ENCODE measurements at regions not wholly inside any gene's neighbourhood (a gene's known extent, or its start where the extent isn't known, plus 50 kb on each side); places are given as distances from the start of the nearest gene placed in this dataset.

GRCh38 chr12:84631020-84631419, 281.6 kb downstream of the SLC6A15 start:
- peaks cover 0 to 3% (median 0%) of the 10 kb centered on the region in 3 donors for H3K27me3 ChIP-seq (ENCODE audit: control insufficient read depth in 3 of 3, insufficient read depth in 3 of 3, low read length in 3 of 3)
- no peaks in the 10 kb centered on the region for H3K36me3 ChIP-seq (ENCODE audit: control insufficient read depth in 3 of 3, insufficient read depth in 3 of 3, low read length in 3 of 3)
- H3K4me1 ChIP-seq (ENCODE audit: control insufficient read depth in 3 of 3, insufficient read depth in 3 of 3, low read length in 3 of 3), result no peaks in the 10 kb centered on the region
- H3K9me3 ChIP-seq (ENCODE audit: control insufficient read depth in 3 of 3, low read length in 3 of 3), result no peaks in the 10 kb centered on the region
- H3K4me3 ChIP-seq (ENCODE audit: low read length in 3 of 3), result no peak overlapping the region
- H3K9ac ChIP-seq (ENCODE audit: low read depth in 1 of 3, low read length in 3 of 3), result no peak overlapping the region
- H3K27ac ChIP-seq (ENCODE audit: low read depth, low read length), result no peak overlapping the region

- H3K4me3 ChIP-seq (ENCODE audit: low read length in 3 of 3), result no peak overlapping the region
- H3K36me3 ChIP-seq (ENCODE audit: control insufficient read depth in 3 of 3, insufficient read depth in 3 of 3, low read length in 3 of 3), result no peaks in the 10 kb centered on the region
- no peak overlapping the region for H3K9ac ChIP-seq (ENCODE audit: low read depth in 1 of 3, low read length in 3 of 3)
- no peaks in the 10 kb centered on the region for H3K9me3 ChIP-seq (ENCODE audit: control insufficient read depth in 3 of 3, low read length in 3 of 3)
- H3K27me3 ChIP-seq (ENCODE audit: control insufficient read depth in 3 of 3, insufficient read depth in 3 of 3, low read length in 3 of 3), result peaks cover 0 to 3% (median 0%) of the 10 kb centered on the region in 3 donors
- H3K4me1 ChIP-seq (ENCODE audit: control insufficient read depth in 3 of 3, insufficient read depth in 3 of 3, low read length in 3 of 3), result no peaks in the 10 kb centered on the region
- H3K27ac ChIP-seq (ENCODE audit: low read depth, low read length), result no peak overlapping the region
These were observed 285.0 kb downstream of the SLC6A15 start for GRCh38 chr12:84627593-84627992.

GRCh38 chr12:84624601-84625000, 288.0 kb downstream of the SLC6A15 start:
- Histone ChIP-seq H3K27me3 (ENCODE audit: control insufficient read depth in 3 of 3, insufficient read depth in 3 of 3, low read length in 3 of 3) (peaks cover 0 to 3% (median 0%) of the 10 kb centered on the region in 3 donors), H3K9me3 (ENCODE audit: control insufficient read depth in 3 of 3, low read length in 3 of 3) (no peaks in the 10 kb centered on the region), H3K4me3 (ENCODE audit: low read length in 3 of 3) (no peak overlapping the region), H3K9ac (ENCODE audit: low read depth in 1 of 3, low read length in 3 of 3) (no peak overlapping the region), H3K36me3 (ENCODE audit: control insufficient read depth in 3 of 3, insufficient read depth in 3 of 3, low read length in 3 of 3) (no peaks in the 10 kb centered on the region), H3K27ac (ENCODE audit: low read depth, low read length) (no peak overlapping the region), H3K4me1 (ENCODE audit: control insufficient read depth in 3 of 3, insufficient read depth in 3 of 3, low read length in 3 of 3) (no peaks in the 10 kb centered on the region)

- no peak overlapping the region for H3K9ac ChIP-seq (ENCODE audit: low read depth in 1 of 3, low read length in 3 of 3)
- no peaks in the 10 kb centered on the region for H3K36me3 ChIP-seq (ENCODE audit: control insufficient read depth in 3 of 3, insufficient read depth in 3 of 3, low read length in 3 of 3)
- H3K27ac ChIP-seq (ENCODE audit: low read depth, low read length), result no peak overlapping the region
- no peaks in the 10 kb centered on the region for H3K4me1 ChIP-seq (ENCODE audit: control insufficient read depth in 3 of 3, insufficient read depth in 3 of 3, low read length in 3 of 3)
- H3K27me3 ChIP-seq (ENCODE audit: control insufficient read depth in 3 of 3, insufficient read depth in 3 of 3, low read length in 3 of 3), result no peaks in the 10 kb centered on the region
- H3K4me3 ChIP-seq (ENCODE audit: low read length in 3 of 3), result no peak overlapping the region
- no peaks in the 10 kb centered on the region for H3K9me3 ChIP-seq (ENCODE audit: control insufficient read depth in 3 of 3, low read length in 3 of 3)
These were observed 293.5 kb downstream of the SLC6A15 start for GRCh38 chr12:84619053-84619571.

GRCh38 chr12:84607170-84607819, 305.3 kb downstream of the SLC6A15 start:
- Histone ChIP-seq H3K27ac (ENCODE audit: low read depth, low read length) (no peak overlapping the region), H3K36me3 (ENCODE audit: control insufficient read depth in 3 of 3, insufficient read depth in 3 of 3, low read length in 3 of 3) (no peaks in the 10 kb centered on the region), H3K9ac (ENCODE audit: low read depth in 1 of 3, low read length in 3 of 3) (no peak overlapping the region), H3K9me3 (ENCODE audit: control insufficient read depth in 3 of 3, low read length in 3 of 3) (no peaks in the 10 kb centered on the region), H3K27me3 (ENCODE audit: control insufficient read depth in 3 of 3, insufficient read depth in 3 of 3, low read length in 3 of 3) (no peaks in the 10 kb centered on the region), H3K4me3 (ENCODE audit: low read length in 3 of 3) (no peak overlapping the region), H3K4me1 (ENCODE audit: control insufficient read depth in 3 of 3, insufficient read depth in 3 of 3, low read length in 3 of 3) (no peaks in the 10 kb centered on the region)

- Histone ChIP-seq H3K9ac (ENCODE audit: low read depth in 1 of 3, low read length in 3 of 3) (no peak overlapping the region), H3K4me1 (ENCODE audit: control insufficient read depth in 3 of 3, insufficient read depth in 3 of 3, low read length in 3 of 3) (no peaks in the 10 kb centered on the region), H3K9me3 (ENCODE audit: control insufficient read depth in 3 of 3, low read length in 3 of 3) (no peaks in the 10 kb centered on the region), H3K4me3 (ENCODE audit: low read length in 3 of 3) (no peak overlapping the region), H3K36me3 (ENCODE audit: control insufficient read depth in 3 of 3, insufficient read depth in 3 of 3, low read length in 3 of 3) (no peaks in the 10 kb centered on the region), H3K27me3 (ENCODE audit: control insufficient read depth in 3 of 3, insufficient read depth in 3 of 3, low read length in 3 of 3) (no peaks in the 10 kb centered on the region), H3K27ac (ENCODE audit: low read depth, low read length) (no peak overlapping the region)
These were observed 306.6 kb downstream of the SLC6A15 start for GRCh38 chr12:84605983-84606382.

- H3K9ac ChIP-seq (ENCODE audit: low read depth in 1 of 3, low read length in 3 of 3), result no peak overlapping the region
- H3K4me3 ChIP-seq (ENCODE audit: low read length in 3 of 3), result no peak overlapping the region
- H3K36me3 ChIP-seq (ENCODE audit: control insufficient read depth in 3 of 3, insufficient read depth in 3 of 3, low read length in 3 of 3), result no peaks in the 10 kb centered on the region
- H3K27me3 ChIP-seq (ENCODE audit: control insufficient read depth in 3 of 3, insufficient read depth in 3 of 3, low read length in 3 of 3), result no peaks in the 10 kb centered on the region
- H3K4me1 ChIP-seq (ENCODE audit: control insufficient read depth in 3 of 3, insufficient read depth in 3 of 3, low read length in 3 of 3), result no peaks in the 10 kb centered on the region
- H3K9me3 ChIP-seq (ENCODE audit: control insufficient read depth in 3 of 3, low read length in 3 of 3), result no peaks in the 10 kb centered on the region
- no peak overlapping the region for H3K27ac ChIP-seq (ENCODE audit: low read depth, low read length)
These were observed 308.0 kb downstream of the SLC6A15 start for GRCh38 chr12:84604551-84604950.

- H3K27ac ChIP-seq (ENCODE audit: low read depth, low read length), result no peak overlapping the region
- no peak overlapping the region for H3K9ac ChIP-seq (ENCODE audit: low read depth in 1 of 3, low read length in 3 of 3)
- H3K4me3 ChIP-seq (ENCODE audit: low read length in 3 of 3), result no peak overlapping the region
- H3K27me3 ChIP-seq (ENCODE audit: control insufficient read depth in 3 of 3, insufficient read depth in 3 of 3, low read length in 3 of 3), result no peaks in the 10 kb centered on the region
- H3K9me3 ChIP-seq (ENCODE audit: control insufficient read depth in 3 of 3, low read length in 3 of 3), result no peaks in the 10 kb centered on the region
- no peaks in the 10 kb centered on the region for H3K4me1 ChIP-seq (ENCODE audit: control insufficient read depth in 3 of 3, insufficient read depth in 3 of 3, low read length in 3 of 3)
- H3K36me3 ChIP-seq (ENCODE audit: control insufficient read depth in 3 of 3, insufficient read depth in 3 of 3, low read length in 3 of 3), result no peaks in the 10 kb centered on the region
These were observed 308.9 kb downstream of the SLC6A15 start for GRCh38 chr12:84603484-84604248.

- no peaks in the 10 kb centered on the region for H3K27me3 ChIP-seq (ENCODE audit: control insufficient read depth in 3 of 3, insufficient read depth in 3 of 3, low read length in 3 of 3)
- no peaks in the 10 kb centered on the region for H3K9me3 ChIP-seq (ENCODE audit: control insufficient read depth in 3 of 3, low read length in 3 of 3)
These were observed 311.1 kb downstream of the SLC6A15 start for GRCh38 chr12:84601483-84601882.

GRCh38 chr12:84599539-84599938, 313.1 kb downstream of the SLC6A15 start:
- no peak overlapping the region for H3K4me3 ChIP-seq (ENCODE audit: low read length in 3 of 3)
- H3K4me1 ChIP-seq (ENCODE audit: control insufficient read depth in 3 of 3, insufficient read depth in 3 of 3, low read length in 3 of 3), result no peaks in the 10 kb centered on the region
- H3K27me3 ChIP-seq (ENCODE audit: control insufficient read depth in 3 of 3, insufficient read depth in 3 of 3, low read length in 3 of 3), result no peaks in the 10 kb centered on the region
- H3K9me3 ChIP-seq (ENCODE audit: control insufficient read depth in 3 of 3, low read length in 3 of 3), result no peaks in the 10 kb centered on the region
- H3K9ac ChIP-seq (ENCODE audit: low read depth in 1 of 3, low read length in 3 of 3), result no peak overlapping the region
- H3K36me3 ChIP-seq (ENCODE audit: control insufficient read depth in 3 of 3, insufficient read depth in 3 of 3, low read length in 3 of 3), result no peaks in the 10 kb centered on the region
- no peak overlapping the region for H3K27ac ChIP-seq (ENCODE audit: low read depth, low read length)

More at GRCh38 chr12:84601483-84601882, 311.1 kb downstream of the SLC6A15 start:
- no peak overlapping the region for H3K9ac ChIP-seq (ENCODE audit: low read depth in 1 of 3, low read length in 3 of 3)
- no peak overlapping the region for H3K27ac ChIP-seq (ENCODE audit: low read depth, low read length)
- H3K4me1 ChIP-seq (ENCODE audit: control insufficient read depth in 3 of 3, insufficient read depth in 3 of 3, low read length in 3 of 3), result no peaks in the 10 kb centered on the region
- H3K4me3 ChIP-seq (ENCODE audit: low read length in 3 of 3), result no peak overlapping the region
- no peaks in the 10 kb centered on the region for H3K36me3 ChIP-seq (ENCODE audit: control insufficient read depth in 3 of 3, insufficient read depth in 3 of 3, low read length in 3 of 3)
